Tibial nerve (tissue), 4 donors: ENCODE measurements at regions not wholly inside any gene's neighbourhood (a gene's known extent, or its start where the extent isn't known, plus 50 kb on each side); places are given as distances from the start of the nearest gene placed in this dataset.

Source experiments
- CTCF ChIP-seq, 5 experiments: fragments of 200-600 bp in 3 of 5; fragments of 450-650 bp in 2 of 5; sonication (generic) in 3 of 5; IDR thresholded peaks; one replicate each; pipeline ENCODE4 v1.5.1; 2016 to 2019; ENCODE audit warnings: antibody characterized with exemption in 5 of 5, mild to moderate bottlenecking in 3 of 5, moderate library complexity in 2 of 5
- EP300 ChIP-seq, 2 donors: sonication (generic); formaldehyde crosslinking; IDR thresholded peaks; one replicate each; pipeline ENCODE4 v1.6.1; 2017; ENCODE audit warnings: antibody characterized with exemption in 2 of 2, mild to moderate bottlenecking in 1 of 2

DNA sequence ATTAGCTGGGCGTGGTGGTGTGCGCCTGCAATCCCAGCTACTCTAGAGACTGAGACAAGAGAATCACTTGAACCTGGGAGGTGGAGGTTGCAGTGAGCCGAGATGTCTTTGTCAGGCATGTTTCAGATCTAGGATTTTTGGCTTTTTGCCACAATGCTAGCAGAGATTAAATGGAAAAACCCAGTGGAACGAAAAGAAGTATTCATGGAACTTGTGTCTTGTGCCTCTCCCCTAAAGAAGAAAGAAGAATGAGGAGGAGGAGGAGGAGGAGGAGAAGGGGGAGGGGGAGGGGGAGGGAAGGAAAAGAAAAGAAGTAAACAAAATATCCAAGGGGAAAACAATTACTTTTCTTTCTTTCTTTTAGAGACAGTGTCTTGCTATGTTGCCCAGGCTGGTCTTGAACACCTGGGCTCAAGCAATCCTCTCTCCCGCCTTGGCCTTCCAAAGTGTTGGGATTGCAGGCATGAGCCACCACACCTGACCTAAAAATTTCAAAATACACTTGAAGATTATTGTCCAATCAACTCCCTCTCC lies 106.0 kb downstream of the ARRDC3 start:
- TF ChIP-seq CTCF (IDR thresholded peaks at IDR 0.05): no peak
- TF ChIP-seq EP300 (IDR thresholded peaks at IDR 0.05): no peak
